DMS53 treated with DMSO at 0.1 percent for 48 hours (cell line): ENCODE measurements at regions not wholly inside any gene's neighbourhood (a gene's known extent, or its start where the extent isn't known, plus 50 kb on each side); places are given as distances from the start of the nearest gene placed in this dataset.
"Not testable (repeated sequence)": the region's sequence is repeated elsewhere in the genome, so short reads cannot be mapped to it uniquely, and the experiment has no call there.

ENCODE experiments used
- DNase-seq: peaks from one replicate; lab custom pipeline; 2025; ENCODE audit not compliant: unreplicated experiment; lab: John Stamatoyannopoulos, UW

- DNase-seq, result no peak
Observed at GRCh38 chr16:82302042-82302727, 132.2 kb upstream of the MPHOSPH6 start.

GRCh38 chr16:82301146-82301755 is 131.2 kb upstream of the MPHOSPH6 start:
- DNase-seq, result no peak

GRCh38 chr16:82300374-82300951 is 130.4 kb upstream of the MPHOSPH6 start:
- DNase-seq, result no peak

- no peak for DNase-seq
Observed at GRCh38 chr16:82298472-82298871, 128.4 kb upstream of the MPHOSPH6 start.

DNA sequence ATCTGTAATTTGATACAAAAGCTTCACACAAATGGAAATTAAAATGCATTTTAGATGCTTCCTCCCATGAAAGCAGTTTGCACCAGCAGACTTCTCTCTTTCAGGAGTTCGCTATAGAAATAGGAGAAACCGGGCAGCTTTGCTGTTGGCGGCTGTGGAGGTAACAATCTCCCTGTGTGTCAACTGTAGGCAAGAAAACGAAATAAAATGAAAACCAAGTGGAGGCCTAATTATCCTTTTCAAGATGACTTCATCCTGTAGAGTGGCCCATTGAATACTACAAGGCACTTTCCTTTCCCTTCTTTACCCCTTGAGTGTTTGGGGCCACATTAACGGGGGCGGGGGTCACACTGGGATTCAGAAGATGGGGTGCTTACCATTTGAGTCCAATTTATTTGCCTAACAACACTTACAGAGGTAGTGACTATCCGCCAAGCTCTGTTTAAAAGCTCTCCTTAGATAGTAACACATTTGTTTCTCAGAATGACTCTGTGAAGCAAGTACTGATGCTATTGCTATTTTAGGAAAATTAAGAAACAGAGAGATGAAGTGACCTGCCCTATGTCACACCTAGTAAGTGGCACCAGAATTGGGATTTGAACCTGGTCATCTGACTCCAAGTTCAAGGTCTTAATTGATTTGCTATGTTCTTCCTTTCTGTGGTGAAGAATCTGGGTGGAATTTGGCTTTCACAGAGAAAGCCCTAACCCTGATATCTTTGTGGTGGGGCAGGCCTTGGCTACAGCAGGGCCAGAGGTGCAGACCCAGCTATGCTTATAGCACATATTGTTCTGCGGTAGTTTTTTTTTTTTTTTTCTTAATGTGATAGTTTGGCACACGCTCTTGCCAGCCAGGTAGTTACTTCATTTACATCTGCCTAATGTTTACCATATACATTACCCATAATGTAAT is 125.5 kb upstream of the MPHOSPH6 start:
- no peak for DNase-seq

DNA sequence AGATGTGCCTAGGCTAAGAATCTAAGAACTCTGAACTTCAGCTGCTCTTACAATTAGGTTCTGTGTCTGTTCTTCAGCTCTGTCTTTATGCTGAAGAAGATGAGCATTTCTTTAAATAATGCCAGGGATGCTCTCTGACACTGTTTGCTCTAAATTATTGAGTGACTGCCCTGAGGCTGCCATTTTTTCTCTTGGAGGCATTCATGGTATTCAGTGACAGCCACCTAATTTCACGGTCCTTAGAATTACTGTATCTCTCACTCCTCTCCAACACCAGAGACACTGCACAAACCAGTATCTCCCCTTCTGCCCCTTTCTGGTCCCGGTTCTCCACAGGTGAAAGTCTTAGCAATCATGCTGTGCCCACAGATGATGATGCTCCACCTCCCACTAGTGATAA is 123.6 kb upstream of the MPHOSPH6 start:
- no peak for DNase-seq

DNA sequence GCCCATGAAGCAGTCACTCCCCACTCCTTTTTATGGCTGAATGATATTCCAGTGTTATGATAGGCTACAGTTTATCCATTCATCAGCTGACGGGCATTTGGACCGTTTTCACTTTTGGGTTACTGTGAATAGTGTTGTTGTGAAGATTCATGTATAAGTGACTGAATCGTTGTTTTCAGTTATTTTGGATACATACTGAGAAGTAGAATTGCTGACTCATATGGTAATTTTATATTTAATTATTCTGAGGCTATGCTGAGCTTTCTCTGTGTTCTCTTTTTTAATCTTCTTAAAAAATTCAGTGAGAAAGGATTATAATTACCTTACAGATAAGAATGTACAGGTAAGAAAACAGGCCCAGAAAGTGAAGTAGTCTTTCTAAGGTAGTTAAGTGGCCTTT is 117.9 kb upstream of the MPHOSPH6 start:
- DNase-seq, result no peak

DNA sequence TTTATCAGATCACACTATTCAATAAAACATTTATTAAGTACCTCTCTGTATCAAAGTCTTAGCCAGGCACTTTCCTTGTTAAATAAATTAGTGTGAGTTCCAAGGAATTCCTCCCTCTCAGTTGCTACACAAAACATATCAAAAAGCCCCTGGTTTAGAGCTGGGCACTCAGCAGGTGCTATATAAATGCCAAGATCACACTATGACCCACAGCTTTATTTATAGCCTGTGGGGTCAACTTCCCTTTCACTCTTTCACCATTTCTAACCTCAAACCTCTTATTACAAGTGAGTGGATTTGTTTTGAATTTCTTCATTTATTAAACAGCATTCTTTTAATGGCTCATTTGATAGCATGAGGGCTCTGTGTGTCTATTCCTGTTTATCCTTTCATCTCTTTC is 112.6 kb upstream of the MPHOSPH6 start:
- DNase-seq, result no peak

- no peak for DNase-seq
Observed at GRCh38 chr16:82281544-82281943, 111.5 kb upstream of the MPHOSPH6 start.

GRCh38 chr16:82280867-82281266 is 110.8 kb upstream of the MPHOSPH6 start:
- DNase-seq, result no peak

DNA sequence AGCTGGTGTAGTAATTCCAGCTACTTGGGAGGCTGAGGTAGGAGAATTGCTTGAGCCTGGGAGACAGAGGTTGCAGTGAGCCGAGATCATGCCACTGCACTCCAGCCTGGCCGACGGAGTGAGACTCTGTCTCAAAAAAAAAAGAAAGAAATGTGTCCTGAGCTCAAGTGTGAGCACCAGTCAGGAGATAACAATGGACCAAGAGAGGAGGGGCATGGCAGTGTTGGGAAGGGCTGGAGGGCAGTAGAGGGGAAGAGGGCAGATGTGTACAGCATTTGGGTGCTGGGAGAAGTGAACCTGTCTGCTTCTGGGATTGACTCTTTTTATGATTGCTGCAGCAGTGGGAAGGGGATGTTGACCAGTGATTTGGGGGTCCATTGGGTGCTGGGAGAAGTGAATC is 105.3 kb upstream of the MPHOSPH6 start:
- not testable (repeated sequence) for DNase-seq

GRCh38 chr16:82271636-82272035 is 101.6 kb upstream of the MPHOSPH6 start:
- DNase-seq, result no peak

DNA sequence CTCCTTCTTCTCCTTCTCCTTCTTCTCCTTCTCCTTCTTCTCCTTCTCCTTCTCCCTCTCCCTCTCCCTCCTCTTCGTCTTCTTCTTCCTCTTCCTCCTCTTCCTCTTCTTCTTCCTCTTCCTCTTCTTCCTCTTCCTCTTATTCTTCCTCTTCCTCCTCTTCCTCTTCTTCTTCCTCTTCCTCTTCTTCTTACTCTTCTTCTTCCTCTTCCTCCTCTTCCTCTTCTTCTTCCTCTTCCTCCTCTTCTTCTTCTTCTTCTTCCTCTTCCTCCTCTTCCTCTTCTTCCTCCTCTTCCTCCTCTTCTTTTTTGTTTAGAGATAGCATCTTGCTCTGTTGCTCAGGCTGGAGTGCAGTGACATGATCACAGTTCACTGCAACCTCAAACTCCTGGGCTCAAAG is 97.7 kb upstream of the MPHOSPH6 start:
- not testable (repeated sequence) for DNase-seq

DNA sequence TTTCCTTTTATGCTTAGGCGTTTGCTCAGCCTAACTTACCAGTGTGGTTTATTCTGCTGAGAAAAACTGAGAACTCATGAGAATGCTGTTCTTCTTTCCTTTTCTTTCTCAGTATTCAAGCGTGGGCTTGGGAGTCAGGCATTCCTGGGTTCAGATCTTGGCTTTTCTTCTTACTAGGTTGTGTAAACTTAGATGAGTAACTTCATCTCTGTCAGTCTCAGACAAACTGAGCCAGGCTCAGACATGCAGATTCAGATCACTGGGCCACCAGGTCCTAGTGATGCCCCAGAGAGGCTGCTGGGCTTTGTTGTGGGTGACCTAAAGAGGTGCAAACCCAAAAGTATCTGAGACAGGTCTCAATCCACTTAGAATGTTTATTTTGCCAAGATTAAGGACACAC is 95.8 kb upstream of the MPHOSPH6 start:
- DNase-seq, result no peak

- no peak for DNase-seq
Observed at GRCh38 chr16:82264756-82265155, 94.7 kb upstream of the MPHOSPH6 start.

DNA sequence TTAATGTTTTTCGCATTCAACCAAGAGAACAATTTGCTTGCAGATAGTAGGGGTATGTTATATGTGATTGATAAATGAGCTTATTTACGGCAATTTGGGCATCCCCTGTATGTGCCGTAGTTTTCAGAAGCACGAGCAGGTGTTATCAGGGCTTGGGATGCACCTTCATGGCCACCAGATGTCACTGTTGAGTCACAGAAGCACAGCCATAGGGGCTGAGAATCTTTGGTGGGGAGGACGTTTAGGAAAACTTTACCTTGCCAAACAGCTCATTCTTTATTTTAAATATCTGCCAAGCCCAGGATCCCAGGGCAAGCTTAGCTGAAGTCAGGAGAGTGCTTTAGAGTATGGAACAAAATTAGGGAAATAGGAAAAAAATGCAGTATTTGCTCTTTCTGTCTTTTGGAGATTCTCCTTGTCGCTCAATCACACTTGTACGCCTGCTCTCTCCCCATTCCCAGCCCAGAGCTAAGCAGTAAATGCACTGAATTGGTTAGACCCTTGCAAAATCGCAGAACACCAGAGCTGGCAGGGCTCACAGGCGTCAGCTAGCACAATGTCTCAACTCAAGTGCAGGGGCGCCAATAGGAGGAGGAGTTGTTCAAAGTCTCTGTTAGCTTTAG is 93.6 kb upstream of the MPHOSPH6 start:
- DNase-seq, result peak; percentile 49

GRCh38 chr16:82262244-82262643 is 92.2 kb upstream of the MPHOSPH6 start:
- no peak for DNase-seq

- DNase-seq, result no peak
Observed at GRCh38 chr16:82260212-82260795, 90.3 kb upstream of the MPHOSPH6 start.

DNA sequence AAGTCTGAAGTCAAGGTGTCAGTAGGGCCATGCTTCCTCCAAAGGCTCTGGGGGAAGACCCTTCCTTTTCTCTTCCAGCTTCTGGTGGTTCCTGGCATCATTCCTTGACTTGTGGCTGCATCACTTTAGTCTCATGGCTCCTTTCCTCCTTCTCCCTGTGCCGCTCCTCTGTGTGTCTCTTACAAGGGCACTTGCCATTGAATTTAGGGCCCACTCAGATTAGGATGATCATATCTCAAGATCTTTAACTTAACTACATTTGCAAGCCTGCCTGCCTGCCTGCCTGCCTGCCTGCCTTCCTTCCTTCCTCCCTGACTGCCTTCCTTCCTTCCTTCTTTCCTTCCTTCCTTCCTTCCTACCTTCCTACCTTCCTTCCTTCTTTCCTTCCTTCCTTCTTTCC is 89.7 kb upstream of the MPHOSPH6 start:
- no peak for DNase-seq

- no peak for DNase-seq
Observed at GRCh38 chr16:82257990-82258389, 88.0 kb upstream of the MPHOSPH6 start.

- DNase-seq, result no peak
Observed at GRCh38 chr16:82252582-82252981, 82.6 kb upstream of the MPHOSPH6 start.
